ENCODE measurements at regions not wholly inside any gene's neighbourhood (a gene's known extent, or its start where the extent isn't known, plus 50 kb on each side); places are given as distances from the start of the nearest gene placed in this dataset.

DNA sequence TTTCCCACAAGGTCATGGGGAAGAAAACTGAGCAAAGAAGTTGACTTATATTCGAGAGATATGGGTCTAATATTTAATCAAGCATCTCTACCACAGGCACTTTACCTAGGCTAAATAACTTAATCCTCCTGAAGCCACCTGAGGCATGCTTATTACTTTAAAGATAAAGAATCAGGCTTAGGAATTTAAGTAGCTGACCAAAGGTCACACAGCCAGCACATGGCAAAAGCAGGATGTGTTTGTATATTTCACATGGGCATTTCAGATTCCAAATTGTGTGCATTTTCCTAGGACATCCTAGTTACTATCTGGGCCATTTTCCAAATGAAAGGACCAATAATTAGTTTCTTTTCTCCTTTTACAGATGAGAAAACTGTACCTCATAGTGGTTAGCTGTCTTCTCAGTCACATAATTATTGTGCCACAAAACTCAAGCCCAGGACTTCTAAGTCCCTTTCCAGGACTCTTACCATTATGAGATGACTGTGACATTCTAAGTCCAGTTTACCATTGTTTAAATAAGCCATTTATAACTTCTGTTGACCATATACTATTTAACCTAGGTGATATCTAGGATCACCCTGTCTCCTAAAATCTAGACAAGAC lies 112.1 kb upstream of the ZC3H12C start:
- DNase-seq, result no peak

GRCh38 chr11:109983358-109983757 lies 109.8 kb upstream of the ZC3H12C start:
- DNase-seq, result no peak

GRCh38 chr11:109984634-109985289 lies 108.4 kb upstream of the ZC3H12C start:
- DNase-seq, result peak; percentile 38

DNA sequence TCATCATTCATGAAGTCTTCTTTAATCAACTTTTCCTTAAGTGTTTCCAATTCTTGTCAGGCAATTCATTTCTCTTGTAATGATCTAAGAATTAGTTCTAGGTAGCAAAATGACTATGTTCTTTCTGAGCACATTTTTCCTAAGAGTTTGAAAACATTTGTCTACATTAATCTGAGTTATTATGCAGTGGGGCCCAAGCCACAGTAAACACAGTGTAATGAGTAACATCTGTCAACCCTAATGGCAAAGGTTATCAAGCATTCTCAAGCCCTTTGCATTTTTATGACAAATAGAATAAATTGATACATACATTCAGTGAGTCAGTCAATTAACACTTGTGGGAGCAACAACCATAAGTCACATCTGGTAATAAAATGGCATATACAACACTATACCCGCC lies 106.7 kb upstream of the ZC3H12C start:
- no peak for DNase-seq

GRCh38 chr11:109991835-109992234 lies 101.4 kb upstream of the ZC3H12C start:
- DNase-seq, result no peak

DNA sequence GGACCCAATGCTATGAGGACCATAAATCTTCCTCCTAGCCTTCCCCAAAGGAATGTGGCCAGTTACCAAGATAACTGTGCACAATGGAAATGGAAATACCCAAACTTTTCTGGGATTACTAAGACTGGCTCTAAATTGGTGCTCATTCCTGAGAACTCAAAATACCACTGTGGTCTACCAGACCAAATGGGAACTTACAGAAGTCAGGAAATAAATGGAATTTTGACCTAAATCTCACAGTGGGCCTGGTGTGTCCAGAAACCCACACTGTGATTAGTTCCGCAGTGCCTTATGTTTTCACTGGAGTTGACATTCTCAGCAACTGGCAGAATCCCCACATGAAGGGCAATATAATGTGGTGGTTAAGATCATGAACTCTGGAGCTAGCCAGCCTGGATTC lies 99.4 kb upstream of the ZC3H12C start:
- DNase-seq, result no peak

DNA sequence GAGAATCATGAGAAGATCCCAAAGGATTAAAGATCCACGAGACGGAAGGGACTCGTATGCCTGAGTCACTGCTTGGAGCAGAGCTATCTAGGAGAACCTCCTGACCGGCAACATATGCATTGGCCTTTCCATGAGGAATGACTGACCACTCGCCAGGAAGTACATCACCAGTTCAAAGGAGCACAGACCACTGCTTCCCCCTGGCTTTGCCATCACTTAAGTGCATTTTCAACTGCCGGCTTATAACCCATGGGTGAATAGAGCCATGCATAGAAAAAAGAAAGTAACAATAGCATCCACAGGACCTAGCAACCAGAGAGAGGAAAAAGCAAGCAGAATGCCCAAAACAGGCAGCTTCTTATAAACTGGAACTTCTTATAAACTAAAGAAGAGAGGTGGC lies 98.3 kb upstream of the ZC3H12C start:
- DNase-seq, result no peak

DNA sequence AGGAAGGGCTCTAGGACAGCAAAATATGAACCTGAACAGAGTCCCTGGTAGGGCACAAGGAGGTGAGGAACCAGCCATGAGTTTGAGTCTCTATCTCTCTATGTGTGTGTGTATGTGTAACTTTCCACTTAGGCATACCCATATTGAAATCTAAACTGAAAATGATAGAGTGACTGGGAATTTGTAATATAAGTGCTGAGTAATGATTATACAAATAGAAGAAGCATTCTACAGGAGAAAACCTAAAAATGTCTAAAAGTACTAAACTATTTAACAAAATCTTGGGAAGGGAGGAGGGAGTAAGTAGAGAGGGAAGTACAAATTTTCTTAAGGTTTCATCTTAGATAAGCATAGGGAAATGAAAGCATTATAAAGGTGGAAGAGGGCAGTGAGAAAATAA lies 97.1 kb upstream of the ZC3H12C start:
- DNase-seq, result no peak

- DNase-seq, result no peak
Measured at GRCh38 chr11:109998921-109999320, 94.3 kb upstream of the ZC3H12C start.

DNA sequence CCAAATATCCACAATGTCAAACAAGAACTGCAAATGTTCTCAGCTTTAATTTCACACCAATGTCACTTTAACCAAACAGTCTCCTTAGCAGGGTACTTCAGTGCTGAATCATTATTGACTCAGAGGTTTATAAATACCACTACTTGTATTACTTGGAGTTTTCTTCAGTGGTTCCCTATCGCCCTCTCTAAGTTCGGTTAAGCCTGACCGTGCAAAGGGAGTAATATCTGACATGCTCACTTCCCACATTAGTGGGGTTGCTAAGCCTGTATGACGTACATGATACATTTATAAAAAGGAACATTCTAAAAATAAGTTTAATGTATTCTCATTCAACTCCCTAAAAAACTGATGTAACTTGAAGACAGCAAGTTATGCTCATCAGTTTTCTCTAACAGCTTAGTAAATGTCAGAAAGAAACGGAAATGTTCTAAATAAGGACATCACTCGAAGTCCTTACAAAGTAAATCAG lies 93.1 kb upstream of the ZC3H12C start:
- peak; percentile 31 for DNase-seq

GRCh38 chr11:110000850-110001249 lies 92.3 kb upstream of the ZC3H12C start:
- no peak for DNase-seq

DNA sequence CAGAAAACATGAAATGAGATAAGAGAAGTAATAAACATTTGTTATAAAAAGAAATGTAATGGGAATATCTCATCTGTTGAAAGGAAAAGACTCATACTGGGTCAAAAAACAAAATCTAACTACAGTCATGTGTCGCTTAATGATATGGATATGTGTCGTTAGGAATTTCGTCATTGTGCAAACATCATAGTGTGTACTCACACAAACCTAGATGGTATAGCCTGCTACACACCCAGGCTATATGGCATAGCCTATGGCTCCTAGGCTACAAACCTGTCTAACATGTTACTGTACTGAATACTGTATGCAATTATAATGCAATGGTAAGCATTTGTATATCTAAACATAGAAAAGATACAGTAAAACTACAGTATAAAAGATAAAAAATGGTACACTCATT lies 89.8 kb upstream of the ZC3H12C start:
- no peak for DNase-seq

- DNase-seq, result no peak
Measured at GRCh38 chr11:110011595-110011994, 81.6 kb upstream of the ZC3H12C start.

DNA sequence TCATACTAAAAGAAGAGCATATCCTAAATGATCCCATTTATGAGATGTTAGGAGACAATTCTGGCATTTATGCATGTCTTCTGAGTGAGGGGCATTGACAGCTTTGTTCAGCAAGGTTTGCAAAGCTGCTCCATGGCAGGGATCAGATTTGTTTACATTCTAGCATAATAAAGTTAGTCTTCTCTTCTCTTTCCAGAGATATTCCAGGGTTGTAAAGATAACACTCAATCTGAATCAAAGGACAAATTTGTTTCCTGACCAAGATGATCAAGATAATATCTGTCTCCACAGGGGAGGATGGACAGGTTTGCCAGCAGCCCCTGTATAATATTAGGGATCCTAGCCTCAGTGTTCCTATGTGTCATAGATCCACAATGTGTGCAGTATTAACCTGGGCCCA lies 77.5 kb upstream of the ZC3H12C start:
- no peak for DNase-seq

- DNase-seq, result no peak
Measured at GRCh38 chr11:110019675-110020074, 73.5 kb upstream of the ZC3H12C start.

- no peak for DNase-seq
Measured at GRCh38 chr11:110022548-110022947, 70.6 kb upstream of the ZC3H12C start.

- no peak for DNase-seq
Measured at GRCh38 chr11:110023711-110024110, 69.5 kb upstream of the ZC3H12C start.

GRCh38 chr11:110026858-110027626 lies 66.2 kb upstream of the ZC3H12C start:
- DNase-seq, result no peak

- DNase-seq, result no peak
Measured at GRCh38 chr11:110027627-110028371, 65.4 kb upstream of the ZC3H12C start.

DNA sequence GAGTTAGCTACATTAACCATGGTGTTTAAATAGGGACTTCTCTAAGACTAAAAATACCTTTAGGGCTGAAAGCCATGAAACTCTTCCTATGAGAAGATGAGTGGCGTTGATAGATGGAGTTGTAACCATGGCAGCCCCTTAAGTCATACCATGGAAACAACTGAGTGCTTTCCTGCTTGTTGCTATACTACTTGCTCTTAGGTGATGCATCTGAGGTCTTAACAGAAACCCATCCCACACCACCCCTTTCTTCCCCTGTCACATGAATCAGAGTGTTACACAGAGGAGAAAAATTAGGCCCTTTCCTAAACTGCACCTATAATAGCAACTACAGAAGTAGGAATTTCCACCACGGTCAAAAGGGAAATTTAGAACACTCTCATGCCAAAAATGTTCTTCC lies 64.3 kb upstream of the ZC3H12C start:
- no peak for DNase-seq

- DNase-seq, result no peak
Measured at GRCh38 chr11:110029714-110030113, 63.5 kb upstream of the ZC3H12C start.

DNA sequence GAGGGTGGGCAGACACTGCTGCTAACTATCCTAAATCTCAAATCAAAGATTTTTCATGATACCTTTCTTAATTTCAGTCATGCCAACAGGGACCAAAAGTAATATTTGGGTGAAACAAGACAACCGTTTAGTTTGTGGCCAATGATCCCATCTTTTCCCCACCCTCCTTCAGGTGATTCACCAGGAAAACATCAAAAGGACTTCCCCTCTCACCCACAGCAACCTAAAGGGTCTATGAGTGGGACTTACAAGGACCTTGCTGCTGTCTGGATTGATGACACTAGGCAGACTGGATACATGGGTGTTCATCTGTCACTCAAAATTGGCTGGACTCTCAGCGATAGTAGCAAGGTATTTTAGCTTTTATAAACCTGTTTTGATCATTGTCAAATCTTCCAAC lies 62.0 kb upstream of the ZC3H12C start:
- DNase-seq, result no peak

DNA sequence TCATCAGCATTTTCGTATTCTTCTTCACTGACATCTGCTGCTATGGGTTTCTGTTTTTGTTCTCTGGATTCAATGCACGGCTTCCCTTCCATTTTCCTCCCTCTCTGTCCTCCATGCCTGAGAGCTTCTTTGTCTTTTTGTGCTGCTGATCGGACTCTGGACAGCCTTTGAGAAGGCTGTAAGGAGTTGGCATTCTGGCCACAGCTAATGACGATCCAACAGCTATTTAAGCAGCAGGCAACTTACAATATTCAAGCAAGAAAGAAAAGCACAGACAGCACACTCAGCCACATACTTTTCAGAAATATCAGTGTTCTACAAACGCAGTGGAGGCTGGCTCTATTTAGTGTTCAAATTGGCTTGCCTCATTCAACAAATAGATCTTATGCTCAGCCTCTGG lies 60.9 kb upstream of the ZC3H12C start:
- no peak for DNase-seq

Data from activated CD4-positive, alpha-beta T cell treated with anti-CD3 and anti-CD28 coated beads, Interleukin-2, amount 50 U/mL, for 16 hours (primary cell).